Cardiac fibroblast (primary cell): ENCODE measurements at regions not wholly inside any gene's neighbourhood (a gene's known extent, or its start where the extent isn't known, plus 50 kb on each side); places are given as distances from the start of the nearest gene placed in this dataset.

ENCODE experiments used
- DNase-seq, 2 donors: peaks; one replicate each; pipeline versions ENCODE4 v3.0.0 to v3.0.0-alpha.2; 2010; ENCODE audit warnings: low read depth in 2 of 2
- H3K4me3 ChIP-seq, 2 donors: replicated peaks in 1 of 2; 1 replicate in 1 of 2; 2 replicates in 1 of 2; pipeline ENCODE4 v1.5.1; 2011; ENCODE audit warnings: low read depth in 2 of 2, low read length in 2 of 2, mild to moderate bottlenecking in 2 of 2, moderate library complexity in 1 of 2
- CTCF ChIP-seq: IDR thresholded peaks from one replicate; pipeline ENCODE4 v1.5.1; 2011; ENCODE audit warnings: low read depth, mild to moderate bottlenecking, low read length, inconsistent platforms

- DNase-seq, result no peak
- no peak overlapping the region for H3K4me3 ChIP-seq
- TF ChIP-seq CTCF, result no peak
These were observed 464.1 kb downstream of the DMRT2 start for GRCh38 chr9:1514250-1514649.

- no peak for TF ChIP-seq CTCF
- no peak overlapping the region for H3K4me3 ChIP-seq
- no peak for DNase-seq
These were observed 464.7 kb downstream of the DMRT2 start for GRCh38 chr9:1514776-1515363.

- TF ChIP-seq CTCF, result no peak
These were observed 465.4 kb downstream of the DMRT2 start for GRCh38 chr9:1515557-1515956.

GRCh38 chr9:1521547-1521946, 471.4 kb downstream of the DMRT2 start:
- TF ChIP-seq CTCF, result no peak
- DNase-seq, result no peak
- H3K4me3 ChIP-seq, result no peak overlapping the region

More at GRCh38 chr9:1515557-1515956, 465.4 kb downstream of the DMRT2 start:
- H3K4me3 ChIP-seq, result no peak overlapping the region
- DNase-seq, result no peak

GRCh38 chr9:1522219-1522767, 472.1 kb downstream of the DMRT2 start:
- no peak for TF ChIP-seq CTCF
- DNase-seq, result no peak
- no peak overlapping the region for H3K4me3 ChIP-seq

GRCh38 chr9:1528456-1528855, 478.3 kb downstream of the DMRT2 start:
- TF ChIP-seq CTCF, result no peak
- no peak overlapping the region for H3K4me3 ChIP-seq
- no peak for DNase-seq

GRCh38 chr9:1530696-1531095, 480.5 kb downstream of the DMRT2 start:
- no peak overlapping the region for H3K4me3 ChIP-seq
- no peak for TF ChIP-seq CTCF
- no peak for DNase-seq
